Breast epithelium (tissue), 3 donors: ENCODE measurements at regions not wholly inside any gene's neighbourhood (a gene's known extent, or its start where the extent isn't known, plus 50 kb on each side); places are given as distances from the start of the nearest gene placed in this dataset.

Experiments used
- CTCF ChIP-seq, 3 donors: fragments of 450-650 bp; IDR thresholded peaks; one replicate each; pipeline ENCODE4 v1.5.1; 2016 to 2017; ENCODE audit warnings: antibody characterized with exemption in 3 of 3, mild to moderate bottlenecking in 3 of 3, moderate library complexity in 3 of 3
- POLR2A ChIP-seq: fragments of 450-650 bp; IDR thresholded peaks from one replicate; pipeline ENCODE4 v1.6.1; 2016; ENCODE audit warnings: antibody characterized with exemption, mild to moderate bottlenecking, moderate library complexity
- POLR2AphosphoS5 ChIP-seq, 3 donors: sonication (generic); formaldehyde crosslinking; IDR thresholded peaks; one replicate each; pipeline ENCODE4 v1.6.1; 2017; ENCODE audit warnings: antibody characterized with exemption in 3 of 3

GRCh38 chr3:96646596-96646995 is 167.8 kb upstream of the EPHA6 start:
- no peak for TF ChIP-seq POLR2A
- TF ChIP-seq CTCF (IDR thresholded peaks at IDR 0.05), result no peak
- TF ChIP-seq POLR2AphosphoS5 (IDR thresholded peaks at IDR 0.05), result no peak
